ENCODE measurements at regions not wholly inside any gene's neighbourhood (a gene's known extent, or its start where the extent isn't known, plus 50 kb on each side); places are given as distances from the start of the nearest gene placed in this dataset.

GRCh38 chr21:15130326-15130725 lies 65.5 kb upstream of the NRIP1 start:
- no peak overlapping the region for H2BK15ac ChIP-seq (ENCODE audit: low read depth, low read length)
- intact Hi-C loops (cut with micrococcal nuclease) = no loop called here
- no peak overlapping the region for H3K9ac ChIP-seq (ENCODE audit: low read depth, low read length)
- no peak overlapping the region for H2AK9ac ChIP-seq (replicated peaks; ENCODE audit: low read depth, low read length, poor library complexity)
- H4K20me1 ChIP-seq (ENCODE audit: insufficient read depth, low read length) = no peaks in the 10 kb centered on the region
- dilution Hi-C loops (cut with HindIII; ENCODE audit: low sequenced_read_pairs, unreplicated experiment) = no loop called here
- H3K14ac ChIP-seq (replicated peaks; ENCODE audit: low read depth, low read length) = no peak overlapping the region
- H2BK20ac ChIP-seq (ENCODE audit: low read depth, low read length) = no peak overlapping the region
- ATAC-seq (ENCODE audit: low read depth) (no peak), DNase-seq (no peak)
- H4K8ac ChIP-seq (ENCODE audit: low read depth in 2 of 2, low read length in 2 of 2) = no peak overlapping the region
- ChIA-PET CTCF (no interaction called here), POLR2A (ENCODE audit: unreplicated experiment) (no interaction called here)
- H3K27me3 ChIP-seq (ENCODE audit: control insufficient read depth, insufficient read depth, low read length) = peaks cover 3% of the 10 kb centered on the region; the same call in 1 of the 2 replicates
- no peak overlapping the region for H3K4me2 ChIP-seq (ENCODE audit: low read depth, low read length)
- H3K79me1 ChIP-seq (ENCODE audit: low read depth in 1 of 2, low read length in 2 of 2) = no peaks in the 10 kb centered on the region
- H3K27ac ChIP-seq (ENCODE audit: insufficient read depth, low read length) = no peak overlapping the region
- WGBS, 2 experiments (ENCODE audit: extremely low coverage in 2 of 2, insufficient read length in 1 of 2) = no CpG with 5 or more reads among the region's 6 CpGs
- in situ Hi-C loops (cut with MboI; ENCODE audit: low sequenced_read_pairs) = no loop called here
- H3K9me3 ChIP-seq (ENCODE audit: control insufficient read depth, insufficient read depth, low read length) = no peaks in the 10 kb centered on the region
- H3K4me3 ChIP-seq (ENCODE audit: insufficient read depth, low read depth, low read length) = no peak overlapping the region
- no peaks in the 10 kb centered on the region for H3K4me1 ChIP-seq (ENCODE audit: control insufficient read depth, insufficient read depth, low read length)
- H2AK5ac ChIP-seq (ENCODE audit: low read depth, low read length) = no peak overlapping the region
- no peaks in the 10 kb centered on the region for H3K36me3 ChIP-seq (ENCODE audit: control insufficient read depth, insufficient read depth, low read length)
- TF ChIP-seq, protein P1, sequence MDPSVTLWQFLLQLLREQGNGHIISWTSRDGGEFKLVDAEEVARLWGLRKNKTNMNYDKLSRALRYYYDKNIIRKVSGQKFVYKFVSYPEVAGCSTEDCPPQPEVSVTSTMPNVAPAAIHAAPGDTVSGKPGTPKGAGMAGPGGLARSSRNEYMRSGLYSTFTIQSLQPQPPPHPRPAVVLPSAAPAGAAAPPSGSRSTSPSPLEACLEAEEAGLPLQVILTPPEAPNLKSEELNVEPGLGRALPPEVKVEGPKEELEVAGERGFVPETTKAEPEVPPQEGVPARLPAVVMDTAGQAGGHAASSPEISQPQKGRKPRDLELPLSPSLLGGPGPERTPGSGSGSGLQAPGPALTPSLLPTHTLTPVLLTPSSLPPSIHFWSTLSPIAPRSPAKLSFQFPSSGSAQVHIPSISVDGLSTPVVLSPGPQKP (IDR thresholded peaks at IDR 0.05; ENCODE audit: borderline replicate concordance, low read depth, low read length) = no peak
- TF ChIP-seq CHD1 (IDR thresholded peaks at IDR 0.05; ENCODE audit: low read depth, low read length) (no peak), MXI1 (IDR thresholded peaks at IDR 0.05; ENCODE audit: borderline replicate concordance, low read depth, low read length) (no peak), RCOR1 (IDR thresholded peaks at IDR 0.05; ENCODE audit: insufficient replicate concordance, low read length) (no peak), RFX5 (IDR thresholded peaks at IDR 0.05; ENCODE audit: low read depth, low read length) (no peak), FOS (IDR thresholded peaks at IDR 0.05; ENCODE audit: low read depth, low read length) (no peak), CTCF (conservative IDR thresholded peaks at IDR 0.05; ENCODE audit: low read depth, low read length) (no peak), RAD21 (IDR thresholded peaks at IDR 0.05; ENCODE audit: low read length) (no peak), MAZ (IDR thresholded peaks at IDR 0.05; ENCODE audit: borderline replicate concordance, low read depth, low read length) (no peak), BHLHE40 (IDR thresholded peaks at IDR 0.05; ENCODE audit: low read depth, low read length) (no peak), CEBPB (IDR thresholded peaks at IDR 0.05; ENCODE audit: low read depth, low read length) (no peak), POLR2A (IDR thresholded peaks at IDR 0.05; ENCODE audit: low read depth, low read length) (no peak), MAFK (IDR thresholded peaks at IDR 0.05; ENCODE audit: low read depth, low read length) (no peak), USF2 (IDR thresholded peaks at IDR 0.05; ENCODE audit: low read depth, low read length) (no peak), SMC3 (IDR thresholded peaks at IDR 0.05; ENCODE audit: low read depth, low read length) (no peak)
- no peaks in the 10 kb centered on the region for H3K9me1 ChIP-seq (ENCODE audit: insufficient read depth, low read length)
- no TSS peak for BruUV-seq (replicated peaks)
- H3K56ac ChIP-seq (ENCODE audit: extremely low read depth, insufficient read depth, low read length) = no peak overlapping the region
- H3K18ac ChIP-seq (ENCODE audit: low read depth, low read length) = no peak overlapping the region
- no peak overlapping the region for H3K4ac ChIP-seq (ENCODE audit: low read depth, low read length)
- H3K23ac ChIP-seq (ENCODE audit: low read depth, low read length) = no peak overlapping the region
- H2BK120ac ChIP-seq (ENCODE audit: low read depth, low read length) = no peak overlapping the region
- H2AFZ ChIP-seq (replicated peaks; ENCODE audit: low read length, poor library complexity) = no peak overlapping the region
- no peak overlapping the region for H4K5ac ChIP-seq (ENCODE audit: low read depth, low read length)
- no peak overlapping the region for H4K91ac ChIP-seq (ENCODE audit: insufficient read depth, low read depth, low read length)
- no peak overlapping the region for H2BK5ac ChIP-seq (ENCODE audit: low read depth, low read length, poor library complexity, severe bottlenecking)

All from IMR-90 (cell line).